Bronchial epithelial cell (primary cell): ENCODE measurements at regions not wholly inside any gene's neighbourhood (a gene's known extent, or its start where the extent isn't known, plus 50 kb on each side); places are given as distances from the start of the nearest gene placed in this dataset.
A peak's percentile ranks its signal among the peaks of the same experiment; 100 is the strongest.

Experiments
- DNase-seq: peaks from one replicate; pipeline ENCODE4 v3.0.0-alpha.2; 2010; ENCODE audit warnings: low read depth
- FAIRE-seq: peaks from 2 replicates; lab custom pipeline; 2011; peaks lifted over from hg19 to GRCh38; lab: Jason Lieb, UNC
- H3K27me3 ChIP-seq: 2 replicates; pipeline ENCODE4 v1.5.1; 2011; ENCODE audit warnings: low read length; ENCODE audit not compliant: control insufficient read depth, insufficient read depth
- H3K36me3 ChIP-seq: 2 replicates; pipeline ENCODE4 v1.5.1; 2011; ENCODE audit warnings: low read length; ENCODE audit not compliant: control insufficient read depth, insufficient read depth
- H3K4me3 ChIP-seq: 2 replicates; pipeline ENCODE4 v1.5.1; 2011; ENCODE audit warnings: mild to moderate bottlenecking, low read depth, low read length, control low read depth
- CTCF ChIP-seq: IDR thresholded peaks from 2 replicates; pipeline ENCODE4 v1.5.1; 2011; ENCODE audit warnings: mild to moderate bottlenecking, moderate library complexity, low read length, control low read depth, inconsistent platforms; ENCODE audit not compliant: insufficient read depth, severe bottlenecking

GRCh38 chr4:114537352-114537751, 61.3 kb upstream of the UGT8 start:
- FAIRE-seq (no peak), DNase-seq (no peak)
- no peaks in the 10 kb centered on the region for H3K27me3 ChIP-seq
- TF ChIP-seq CTCF, result no peak
- no peak overlapping the region for H3K4me3 ChIP-seq
- no peaks in the 10 kb centered on the region for H3K36me3 ChIP-seq

GRCh38 chr4:114538012-114538617, 60.5 kb upstream of the UGT8 start:
- no peaks in the 10 kb centered on the region for H3K36me3 ChIP-seq
- FAIRE-seq (peak; percentile 73), DNase-seq (no peak)
- no peak overlapping the region for H3K4me3 ChIP-seq
- no peaks in the 10 kb centered on the region for H3K27me3 ChIP-seq
- no peak for TF ChIP-seq CTCF

GRCh38 chr4:114539985-114540384, 58.6 kb upstream of the UGT8 start:
- FAIRE-seq, result no peak

GRCh38 chr4:114547340-114548134, 51.1 kb upstream of the UGT8 start:
- TF ChIP-seq CTCF, result no peak
- Histone ChIP-seq H3K27me3 (no peaks in the 10 kb centered on the region), H3K36me3 (no peaks in the 10 kb centered on the region), H3K4me3 (no peak overlapping the region)
- DNase-seq (no peak), FAIRE-seq (no peak)

More at GRCh38 chr4:114539985-114540384, 58.6 kb upstream of the UGT8 start:
- TF ChIP-seq CTCF, result no peak
- no peak for DNase-seq
- no peaks in the 10 kb centered on the region for H3K27me3 ChIP-seq
- no peaks in the 10 kb centered on the region for H3K36me3 ChIP-seq
- H3K4me3 ChIP-seq, result no peak overlapping the region
